ENCODE measurements at regions not wholly inside any gene's neighbourhood (a gene's known extent, or its start where the extent isn't known, plus 50 kb on each side); places are given as distances from the start of the nearest gene placed in this dataset.
A peak's percentile ranks its signal among the peaks of the same experiment; 100 is the strongest.

DNA sequence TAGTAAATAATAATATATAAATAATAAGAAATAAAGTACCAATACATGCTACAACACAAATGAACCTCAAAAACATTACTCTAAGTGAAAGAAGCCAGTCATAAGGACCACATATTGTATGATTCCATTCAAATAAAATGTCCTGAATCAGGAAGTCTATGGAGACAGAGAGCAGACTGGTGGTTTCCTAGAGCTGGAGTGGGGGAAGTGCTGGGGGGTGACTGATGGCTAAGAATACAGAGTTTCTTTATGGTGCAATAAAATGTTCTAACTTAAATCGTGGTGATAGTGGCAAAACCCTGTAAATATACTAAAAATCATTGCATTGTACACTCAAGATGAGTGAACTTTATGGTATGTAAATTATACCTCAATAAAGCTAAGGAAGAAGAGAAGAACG is 376.5 kb downstream of the BUD13 start:
- H3K4me3 ChIP-seq (ENCODE audit: low read depth in 2 of 2, low read length in 1 of 2), result no peak overlapping the region
- no peak overlapping the region for H3K9ac ChIP-seq
- POLR2A ChIA-PET, result interaction anchor here (1.2 to 3.4 kb wide), 4 partner anchors 8 to 109 kb away, joined by 3 to 11 read pairs (median 6); no protein-coding TSS in a partner anchor
- CTCF ChIA-PET, result interaction anchor here (0.8 to 1.7 kb wide), 3 partner anchors 12 to 17 kb away, joined by 3 to 4 read pairs (median 3); no protein-coding TSS in a partner anchor
- H3K36me3 ChIP-seq (replicated peaks in 1 of 2; ENCODE audit: control insufficient read depth in 1 of 2, insufficient read depth in 2 of 2, low read length in 1 of 2), result no peaks in the 10 kb centered on the region
- no peak overlapping the region for H3K4me2 ChIP-seq
- no peaks in the 10 kb centered on the region for H3K27me3 ChIP-seq (ENCODE audit: insufficient read depth)
- no peaks in the 10 kb centered on the region for H3K79me2 ChIP-seq (ENCODE audit: insufficient read depth)
- no peaks in the 10 kb centered on the region for H3K9me2 ChIP-seq
- DNase-seq, result no peak
- no peak overlapping the region for H2AFZ ChIP-seq (ENCODE audit: low read depth)
- peaks cover 0 to 35% of the 10 kb centered on the region in 2 experiments; a peak in 1 of 4 replicates for H3K4me1 ChIP-seq (ENCODE audit: control insufficient read depth in 1 of 2, insufficient read depth in 2 of 2, low read depth in 1 of 2, low read length in 1 of 2)
- WGBS (ENCODE audit: low lambda C conversion rate), result 9% methylated on average over 2 of the region's 2 CpGs
- no peak for TF ChIP-seq TAF1 (IDR thresholded peaks at IDR 0.05; ENCODE audit: borderline replicate concordance, low read depth, low read length)
- TF ChIP-seq, protein P1, sequence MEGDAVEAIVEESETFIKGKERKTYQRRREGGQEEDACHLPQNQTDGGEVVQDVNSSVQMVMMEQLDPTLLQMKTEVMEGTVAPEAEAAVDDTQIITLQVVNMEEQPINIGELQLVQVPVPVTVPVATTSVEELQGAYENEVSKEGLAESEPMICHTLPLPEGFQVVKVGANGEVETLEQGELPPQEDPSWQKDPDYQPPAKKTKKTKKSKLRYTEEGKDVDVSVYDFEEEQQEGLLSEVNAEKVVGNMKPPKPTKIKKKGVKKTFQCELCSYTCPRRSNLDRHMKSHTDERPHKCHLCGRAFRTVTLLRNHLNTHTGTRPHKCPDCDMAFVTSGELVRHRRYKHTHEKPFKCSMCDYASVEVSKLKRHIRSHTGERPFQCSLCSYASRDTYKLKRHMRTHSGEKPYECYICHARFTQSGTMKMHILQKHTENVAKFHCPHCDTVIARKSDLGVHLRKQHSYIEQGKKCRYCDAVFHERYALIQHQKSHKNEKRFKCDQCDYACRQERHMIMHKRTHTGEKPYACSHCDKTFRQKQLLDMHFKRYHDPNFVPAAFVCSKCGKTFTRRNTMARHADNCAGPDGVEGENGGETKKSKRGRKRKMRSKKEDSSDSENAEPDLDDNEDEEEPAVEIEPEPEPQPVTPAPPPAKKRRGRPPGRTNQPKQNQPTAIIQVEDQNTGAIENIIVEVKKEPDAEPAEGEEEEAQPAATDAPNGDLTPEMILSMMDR (IDR thresholded peaks at IDR 0.05), result no peak
- no peak for TF ChIP-seq RFX5 (IDR thresholded peaks at IDR 0.05; ENCODE audit: low read length)
- TF ChIP-seq, protein P2, sequence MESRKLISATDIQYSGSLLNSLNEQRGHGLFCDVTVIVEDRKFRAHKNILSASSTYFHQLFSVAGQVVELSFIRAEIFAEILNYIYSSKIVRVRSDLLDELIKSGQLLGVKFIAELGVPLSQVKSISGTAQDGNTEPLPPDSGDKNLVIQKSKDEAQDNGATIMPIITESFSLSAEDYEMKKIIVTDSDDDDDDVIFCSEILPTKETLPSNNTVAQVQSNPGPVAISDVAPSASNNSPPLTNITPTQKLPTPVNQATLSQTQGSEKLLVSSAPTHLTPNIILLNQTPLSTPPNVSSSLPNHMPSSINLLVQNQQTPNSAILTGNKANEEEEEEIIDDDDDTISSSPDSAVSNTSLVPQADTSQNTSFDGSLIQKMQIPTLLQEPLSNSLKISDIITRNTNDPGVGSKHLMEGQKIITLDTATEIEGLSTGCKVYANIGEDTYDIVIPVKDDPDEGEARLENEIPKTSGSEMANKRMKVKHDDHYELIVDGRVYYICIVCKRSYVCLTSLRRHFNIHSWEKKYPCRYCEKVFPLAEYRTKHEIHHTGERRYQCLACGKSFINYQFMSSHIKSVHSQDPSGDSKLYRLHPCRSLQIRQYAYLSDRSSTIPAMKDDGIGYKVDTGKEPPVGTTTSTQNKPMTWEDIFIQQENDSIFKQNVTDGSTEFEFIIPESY (IDR thresholded peaks at IDR 0.05; ENCODE audit: borderline replicate concordance, low read depth), result no peak
- no peak for TF ChIP-seq MXI1 (IDR thresholded peaks at IDR 0.05; ENCODE audit: low read depth, low read length)
- no peak for TF ChIP-seq FOXJ3 (CRISPR knock-in tag; IDR thresholded peaks at IDR 0.05)
- no peak for TF ChIP-seq NFIC (IDR thresholded peaks at IDR 0.05; ENCODE audit: borderline replicate concordance)
- TF ChIP-seq JUND (IDR thresholded peaks at IDR 0.05), result no peak
- TF ChIP-seq, protein P3, sequence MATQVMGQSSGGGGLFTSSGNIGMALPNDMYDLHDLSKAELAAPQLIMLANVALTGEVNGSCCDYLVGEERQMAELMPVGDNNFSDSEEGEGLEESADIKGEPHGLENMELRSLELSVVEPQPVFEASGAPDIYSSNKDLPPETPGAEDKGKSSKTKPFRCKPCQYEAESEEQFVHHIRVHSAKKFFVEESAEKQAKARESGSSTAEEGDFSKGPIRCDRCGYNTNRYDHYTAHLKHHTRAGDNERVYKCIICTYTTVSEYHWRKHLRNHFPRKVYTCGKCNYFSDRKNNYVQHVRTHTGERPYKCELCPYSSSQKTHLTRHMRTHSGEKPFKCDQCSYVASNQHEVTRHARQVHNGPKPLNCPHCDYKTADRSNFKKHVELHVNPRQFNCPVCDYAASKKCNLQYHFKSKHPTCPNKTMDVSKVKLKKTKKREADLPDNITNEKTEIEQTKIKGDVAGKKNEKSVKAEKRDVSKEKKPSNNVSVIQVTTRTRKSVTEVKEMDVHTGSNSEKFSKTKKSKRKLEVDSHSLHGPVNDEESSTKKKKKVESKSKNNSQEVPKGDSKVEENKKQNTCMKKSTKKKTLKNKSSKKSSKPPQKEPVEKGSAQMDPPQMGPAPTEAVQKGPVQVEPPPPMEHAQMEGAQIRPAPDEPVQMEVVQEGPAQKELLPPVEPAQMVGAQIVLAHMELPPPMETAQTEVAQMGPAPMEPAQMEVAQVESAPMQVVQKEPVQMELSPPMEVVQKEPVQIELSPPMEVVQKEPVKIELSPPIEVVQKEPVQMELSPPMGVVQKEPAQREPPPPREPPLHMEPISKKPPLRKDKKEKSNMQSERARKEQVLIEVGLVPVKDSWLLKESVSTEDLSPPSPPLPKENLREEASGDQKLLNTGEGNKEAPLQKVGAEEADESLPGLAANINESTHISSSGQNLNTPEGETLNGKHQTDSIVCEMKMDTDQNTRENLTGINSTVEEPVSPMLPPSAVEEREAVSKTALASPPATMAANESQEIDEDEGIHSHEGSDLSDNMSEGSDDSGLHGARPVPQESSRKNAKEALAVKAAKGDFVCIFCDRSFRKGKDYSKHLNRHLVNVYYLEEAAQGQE (IDR thresholded peaks at IDR 0.05; ENCODE audit: low read depth, low read length), result no peak
- TF ChIP-seq RAD21 (IDR thresholded peaks at IDR 0.05; ENCODE audit: low read length), result no peak
- TF ChIP-seq, protein P4, sequence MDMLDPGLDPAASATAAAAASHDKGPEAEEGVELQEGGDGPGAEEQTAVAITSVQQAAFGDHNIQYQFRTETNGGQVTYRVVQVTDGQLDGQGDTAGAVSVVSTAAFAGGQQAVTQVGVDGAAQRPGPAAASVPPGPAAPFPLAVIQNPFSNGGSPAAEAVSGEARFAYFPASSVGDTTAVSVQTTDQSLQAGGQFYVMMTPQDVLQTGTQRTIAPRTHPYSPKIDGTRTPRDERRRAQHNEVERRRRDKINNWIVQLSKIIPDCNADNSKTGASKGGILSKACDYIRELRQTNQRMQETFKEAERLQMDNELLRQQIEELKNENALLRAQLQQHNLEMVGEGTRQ (IDR thresholded peaks at IDR 0.05; ENCODE audit: borderline replicate concordance, low read depth, low read length), result no peak
- TF ChIP-seq SIN3A (IDR thresholded peaks at IDR 0.05; ENCODE audit: borderline replicate concordance, low read depth, low read length), result no peak
- no peak for TF ChIP-seq RCOR1 (IDR thresholded peaks at IDR 0.05; ENCODE audit: low read length)
- no peak for TF ChIP-seq FOSL2 (IDR thresholded peaks at IDR 0.05; ENCODE audit: borderline replicate concordance, low read depth)
- no peak for TF ChIP-seq CHD2 (IDR thresholded peaks at IDR 0.05; ENCODE audit: low read length, partially characterized antibody)
- no peak for TF ChIP-seq MEF2A (IDR thresholded peaks at IDR 0.05; ENCODE audit: borderline replicate concordance, low read depth)
- H3K27ac ChIP-seq (ENCODE audit: low read depth in 2 of 2, low read length in 1 of 2), result peak overlapping the region in 1 of 2 experiments; percentile 87; a peak in 2 of 4 replicates
- H3F3A ChIP-seq (replicated peaks; ENCODE audit: insufficient read depth), result no peaks in the 10 kb centered on the region
- no peaks in the 10 kb centered on the region for H3K9me3 ChIP-seq
- no peaks in the 10 kb centered on the region for H4K20me1 ChIP-seq (ENCODE audit: insufficient read depth)

Data from SK-N-SH (cell line).